OCI-LY7 (cell line): ENCODE measurements at regions not wholly inside any gene's neighbourhood (a gene's known extent, or its start where the extent isn't known, plus 50 kb on each side); places are given as distances from the start of the nearest gene placed in this dataset.

Experiments
- BruUV-seq: library from RNA; stranded (reverse); fragments of 400-500 nt; replicated peaks from 2 replicates; lab custom pipeline; 2021; lab: Mats Ljungman, UMichigan
- CTCF ChIA-PET: fragments of 300-600 bp; sonication (Branson Sonifier 250); formaldehyde crosslinking; loops from one replicate; lab custom pipeline; 2022; ENCODE audit warnings: antibody characterized with exemption; ENCODE audit not compliant: unreplicated experiment; lab: Charles Lee
- POLR2A ChIA-PET: fragments of 300-600 bp; sonication (Branson Sonifier 250); formaldehyde crosslinking; loops from one replicate; lab custom pipeline; 2022; ENCODE audit warnings: antibody characterized with exemption; lab: Charles Lee
- DNase-seq: peaks from one replicate; pipeline ENCODE4 v3.0.0-alpha.2; 2015; ENCODE audit warnings: low spot score
- H2AFZ ChIP-seq: fragments of 200-600 bp; sonication (generic), shearing (Covaris generic); 2 replicates; pipeline ENCODE4 v1.6.1; 2014; ENCODE audit warnings: mild to moderate bottlenecking, antibody characterized with exemption, low read length, moderate library complexity
- H3K27ac ChIP-seq: fragments of 200-600 bp; sonication (generic); 2 replicates; pipeline ENCODE4 v1.5.1; 2014; ENCODE audit warnings: mixed run types, low read depth, mild to moderate bottlenecking, moderate library complexity, low read length, inconsistent platforms; ENCODE audit not compliant: poor library complexity, severe bottlenecking
- H3K36me3 ChIP-seq: fragments of 200-600 bp; sonication (generic); 2 replicates; pipeline ENCODE4 v1.6.1; 2014; ENCODE audit warnings: mild to moderate bottlenecking, antibody characterized with exemption, low read length, moderate library complexity, mixed read lengths; ENCODE audit not compliant: insufficient read depth
- H3K4me1 ChIP-seq: fragments of 200-600 bp; sonication (generic); 2 replicates; pipeline ENCODE4 v1.5.1; 2014; ENCODE audit warnings: mild to moderate bottlenecking, low read length; ENCODE audit not compliant: insufficient read depth, poor library complexity, severe bottlenecking
- H3K4me2 ChIP-seq: fragments of 200-600 bp; sonication (generic); 2 replicates; pipeline ENCODE4 v1.6.1; 2014; ENCODE audit warnings: mild to moderate bottlenecking, low read length
- H3K4me3 ChIP-seq: fragments of 200-600 bp; sonication (generic); 2 replicates; pipeline ENCODE4 v1.5.1; 2014; ENCODE audit warnings: mild to moderate bottlenecking, low read depth, low read length; ENCODE audit not compliant: poor library complexity, severe bottlenecking
- H3K79me2 ChIP-seq: fragments of 200-600 bp; sonication (generic); 2 replicates; pipeline ENCODE4 v1.6.1; 2016; ENCODE audit warnings: low read depth, mild to moderate bottlenecking, low read length, moderate library complexity, mixed read lengths; ENCODE audit not compliant: insufficient read depth
- H3K9me2 ChIP-seq: fragments of 200-600 bp; sonication (generic); 2 replicates; pipeline ENCODE4 v1.6.1; 2016; ENCODE audit warnings: mild to moderate bottlenecking, low read length, mixed read lengths; ENCODE audit not compliant: insufficient read depth
- H3K9me3 ChIP-seq: fragments of 200-600 bp; sonication (generic); 2 replicates; pipeline ENCODE4 v1.6.1; 2014; ENCODE audit warnings: mild to moderate bottlenecking, mixed run types, low read length, mixed read lengths
- H4K20me1 ChIP-seq: fragments of 200-600 bp; sonication (generic); 2 replicates; pipeline ENCODE4 v1.6.1; 2014; ENCODE audit warnings: mild to moderate bottlenecking, antibody characterized with exemption, low read length, moderate library complexity, mixed read lengths; ENCODE audit not compliant: insufficient read depth
- CTCF ChIP-seq: fragments of 200-600 bp; sonication (generic); conservative IDR thresholded peaks from 2 replicates; pipeline ENCODE4 v1.5.1; 2014; ENCODE audit warnings: mild to moderate bottlenecking, antibody characterized with exemption, low read length, moderate library complexity, mixed read lengths
- EZH2phosphoT487 ChIP-seq: fragments of 200-600 bp; sonication (generic); IDR thresholded peaks from 2 replicates; pipeline ENCODE4 v1.6.1; 2018; ENCODE audit warnings: low read depth, borderline replicate concordance, mild to moderate bottlenecking, mixed run types, antibody characterized with exemption, low read length, moderate library complexity, mixed read lengths
- intact Hi-C: fragments of 100-400 bp; cut with micrococcal nuclease; formaldehyde crosslinking; loops from one replicate; pipeline ENCODE4 v1.10.0; 2022; ENCODE audit not compliant: unreplicated experiment

- DNase-seq, result no peak
- no peaks in the 10 kb centered on the region for H3K9me2 ChIP-seq
- no TSS peak for BruUV-seq
- intact Hi-C loops, result no loop called here
- H3K4me1 ChIP-seq, result no peaks in the 10 kb centered on the region
- CTCF ChIA-PET, result no interaction called here
- H3K79me2 ChIP-seq, result no peaks in the 10 kb centered on the region
- no peak overlapping the region for H3K4me3 ChIP-seq
- no peaks in the 10 kb centered on the region for H4K20me1 ChIP-seq
- H2AFZ ChIP-seq, result no peak overlapping the region
- POLR2A ChIA-PET, result no interaction called here
- no peaks in the 10 kb centered on the region for H3K9me3 ChIP-seq
- H3K36me3 ChIP-seq, result no peaks in the 10 kb centered on the region
- TF ChIP-seq EZH2phosphoT487, result no peak
- TF ChIP-seq CTCF, result no peak
- H3K27ac ChIP-seq, result no peak overlapping the region
- no peak overlapping the region for H3K4me2 ChIP-seq
Observed at GRCh38 chr13:21320642-21321034, 138.5 kb downstream of the ZDHHC20 start.

- CTCF ChIA-PET, result no interaction called here
Observed at GRCh38 chr13:21321269-21321668, 137.8 kb downstream of the ZDHHC20 start.

More at GRCh38 chr13:21321269-21321668, 137.8 kb downstream of the ZDHHC20 start:
- BruUV-seq, result no TSS peak
- H3K9me2 ChIP-seq, result no peaks in the 10 kb centered on the region
- H2AFZ ChIP-seq, result no peak overlapping the region
- no peak for TF ChIP-seq CTCF
- no peak for TF ChIP-seq EZH2phosphoT487
- H3K9me3 ChIP-seq, result no peaks in the 10 kb centered on the region
- no peaks in the 10 kb centered on the region for H3K4me1 ChIP-seq
- no peaks in the 10 kb centered on the region for H3K36me3 ChIP-seq
- DNase-seq, result no peak
- H3K79me2 ChIP-seq, result no peaks in the 10 kb centered on the region
- intact Hi-C loops, result no loop called here
- no peak overlapping the region for H3K27ac ChIP-seq
- POLR2A ChIA-PET, result no interaction called here
- no peaks in the 10 kb centered on the region for H4K20me1 ChIP-seq
- no peak overlapping the region for H3K4me2 ChIP-seq
- no peak overlapping the region for H3K4me3 ChIP-seq
